Stimulated activated CD4-positive, alpha-beta T cell treated with anti-CD3 and anti-CD28 coated beads, Interleukin-1b, Interleukin-23, amount 100 ng/mL, for 48 hours (primary cell): ENCODE measurements at regions not wholly inside any gene's neighbourhood (a gene's known extent, or its start where the extent isn't known, plus 50 kb on each side); places are given as distances from the start of the nearest gene placed in this dataset.

Experiments
- DNase-seq: peaks from one replicate; pipeline ENCODE4 v3.0.0-alpha.2; 2020

DNA sequence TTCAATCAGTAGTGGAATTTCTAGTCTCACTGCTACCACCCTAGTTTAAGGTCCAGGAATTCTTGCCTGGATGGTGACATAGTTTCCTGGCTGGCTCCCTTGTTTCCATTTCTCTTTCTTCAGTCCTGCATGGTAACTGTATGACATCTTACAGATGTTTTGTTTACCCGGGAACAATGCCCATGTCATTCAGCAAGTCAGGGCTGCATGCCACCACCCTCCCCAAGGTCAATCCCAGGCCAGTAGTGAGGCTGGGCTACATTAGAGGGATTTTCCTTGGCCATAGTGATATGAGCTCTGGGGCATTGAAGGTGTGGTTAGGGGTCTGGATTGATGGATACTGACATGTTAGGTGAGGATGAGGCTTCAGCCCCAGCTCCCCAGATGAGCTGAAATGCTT, 114.9 kb upstream of the E2F8 start:
- DNase-seq: no peak

DNA sequence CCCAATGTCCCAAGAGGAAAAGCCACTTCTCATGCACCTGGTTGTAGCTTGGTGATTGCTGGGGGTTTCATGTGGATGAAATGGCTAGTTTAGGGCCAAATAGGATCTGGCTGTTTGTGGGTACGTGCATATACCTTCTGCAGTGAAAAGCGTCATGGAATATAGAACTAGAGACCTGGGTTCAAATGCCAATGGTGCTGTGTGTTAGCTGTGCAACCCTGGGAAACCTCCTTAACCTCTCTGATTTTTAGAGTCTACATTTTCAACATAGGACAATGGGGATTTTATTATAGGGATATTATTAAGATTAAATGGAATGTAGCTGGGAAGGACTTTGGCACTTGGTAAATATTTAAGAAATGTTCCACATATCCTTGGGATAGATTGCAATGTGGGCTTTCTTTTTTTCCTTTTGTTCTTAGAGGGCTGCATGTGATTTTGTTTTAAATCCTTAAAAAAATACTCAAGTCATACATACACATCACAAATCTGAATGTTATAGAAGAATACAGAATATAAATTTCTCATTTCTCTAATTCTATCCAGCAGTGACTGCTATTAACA, 112.6 kb upstream of the E2F8 start:
- DNase-seq: no peak

DNA sequence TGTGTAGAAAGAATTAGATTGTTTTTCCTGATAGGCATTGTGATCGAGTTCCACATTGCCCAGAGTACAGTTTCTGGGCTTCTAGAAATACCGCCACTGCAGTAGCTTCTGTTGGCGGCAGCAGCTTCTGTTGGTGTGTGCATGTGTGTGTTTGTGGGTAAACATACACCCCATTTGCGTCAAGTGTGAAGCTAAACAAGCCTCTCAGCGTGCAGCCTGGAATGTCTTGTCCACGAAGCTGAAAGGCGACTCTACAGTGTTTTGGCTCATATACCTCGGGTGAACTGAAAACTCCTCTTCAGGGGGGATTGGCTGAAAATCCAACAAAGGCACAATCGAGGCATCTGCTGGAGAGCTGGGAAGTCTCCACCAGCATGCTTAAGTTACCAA, 112.0 kb upstream of the E2F8 start:
- no peak for DNase-seq

DNA sequence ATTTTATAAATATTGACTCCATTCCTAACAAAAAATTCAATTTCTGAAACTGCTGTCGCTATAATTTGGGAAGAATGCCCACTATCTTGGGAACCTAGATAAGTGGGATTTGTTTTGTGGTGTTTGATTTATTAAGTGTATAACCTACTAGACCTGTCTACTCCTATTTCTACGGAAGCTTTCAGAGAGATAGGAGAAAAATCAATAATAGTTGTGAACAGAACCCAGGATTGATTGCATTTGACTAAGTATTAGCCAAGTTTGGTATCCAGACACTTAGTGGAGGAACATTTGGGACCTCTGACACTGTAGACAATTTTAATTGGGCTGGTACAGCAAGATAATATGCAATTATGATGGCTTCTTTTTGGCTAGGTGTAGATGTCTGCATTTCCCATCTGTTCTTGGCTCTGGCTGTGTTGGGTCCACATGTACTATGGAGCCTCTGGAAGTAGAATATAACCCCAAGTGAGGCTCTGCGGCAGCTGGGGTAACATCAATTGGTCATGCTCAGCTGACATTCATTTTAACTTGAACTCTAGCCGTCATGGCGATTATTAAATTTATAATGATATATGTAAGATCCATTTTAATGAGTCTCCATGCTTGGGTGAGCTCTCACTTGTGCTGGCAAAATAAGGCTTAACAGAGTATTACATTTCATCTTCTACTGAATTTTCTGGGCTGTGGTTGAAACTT, 111.5 kb upstream of the E2F8 start:
- no peak for DNase-seq

DNA sequence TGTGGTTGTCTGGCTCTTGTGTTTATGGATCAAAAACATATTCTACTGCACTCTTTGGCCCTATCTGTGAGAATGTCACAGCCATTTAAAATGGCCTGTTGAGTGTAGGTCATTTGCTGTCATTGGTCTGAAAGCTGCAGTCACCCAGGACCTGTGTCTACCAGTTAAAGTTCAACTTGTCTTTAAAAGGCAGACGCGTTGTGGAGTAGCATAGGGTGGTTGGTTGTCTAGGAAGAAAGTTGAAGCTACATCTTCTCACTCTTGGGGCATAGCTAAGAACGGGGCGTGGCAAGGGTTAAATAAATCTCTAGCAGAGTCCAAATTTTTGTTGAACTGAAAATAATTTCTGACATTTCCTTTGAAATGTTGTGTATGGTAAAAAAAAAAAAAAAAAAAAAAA, 110.7 kb upstream of the E2F8 start:
- DNase-seq: no peak

DNA sequence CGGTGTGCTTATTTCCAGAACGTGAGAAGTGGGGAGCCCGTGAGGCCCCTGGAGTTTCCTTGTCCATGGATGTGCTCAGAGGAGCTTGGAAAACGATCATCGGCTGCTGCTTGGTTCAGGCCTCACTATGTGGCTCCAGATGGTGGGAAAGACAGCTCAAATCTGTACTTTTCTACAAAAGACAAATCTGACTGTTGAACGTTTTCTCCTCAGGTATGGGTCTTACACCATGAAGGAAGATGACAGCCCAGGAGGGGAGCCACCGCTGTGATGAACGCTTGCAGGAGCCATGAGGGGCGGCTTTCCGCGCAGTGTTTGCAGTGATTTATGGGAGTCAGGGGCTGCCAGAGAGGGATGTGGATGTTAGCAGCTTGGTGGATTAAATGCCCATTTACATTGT, 109.4 kb upstream of the E2F8 start:
- DNase-seq: no peak

DNA sequence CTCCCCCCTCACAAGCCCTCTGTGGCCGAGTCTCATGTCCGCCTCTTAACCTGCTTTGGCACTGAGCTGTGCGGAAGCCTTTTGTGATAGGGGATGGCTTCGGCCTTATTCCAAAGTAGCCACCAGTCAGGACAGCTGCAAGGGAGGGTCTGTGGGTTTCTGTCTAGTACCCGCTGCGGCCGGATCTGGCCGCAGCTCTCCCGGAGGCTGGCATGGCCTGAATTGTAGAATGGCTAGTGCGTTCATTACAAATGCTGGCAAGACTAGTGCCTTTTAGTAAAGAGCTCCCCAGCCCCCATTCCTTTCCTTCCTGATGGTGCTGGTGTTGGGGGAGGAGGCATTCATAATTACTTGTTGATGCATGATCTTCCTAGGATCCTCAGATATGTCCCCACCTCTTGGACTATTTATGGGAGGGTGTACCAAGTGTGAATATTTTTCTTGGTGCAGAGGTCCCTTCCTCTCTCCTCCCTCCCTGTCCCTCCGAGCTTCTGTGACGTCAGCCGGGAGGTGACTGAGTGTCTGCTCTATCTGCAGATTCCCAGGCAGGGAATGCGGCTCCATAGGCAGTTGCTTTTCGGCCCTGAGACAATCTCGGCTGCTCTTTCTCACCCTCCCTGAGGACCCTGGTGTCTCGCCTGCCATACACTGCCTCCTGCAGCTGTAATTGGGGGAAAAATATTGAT, 108.7 kb upstream of the E2F8 start:
- DNase-seq: no peak

DNA sequence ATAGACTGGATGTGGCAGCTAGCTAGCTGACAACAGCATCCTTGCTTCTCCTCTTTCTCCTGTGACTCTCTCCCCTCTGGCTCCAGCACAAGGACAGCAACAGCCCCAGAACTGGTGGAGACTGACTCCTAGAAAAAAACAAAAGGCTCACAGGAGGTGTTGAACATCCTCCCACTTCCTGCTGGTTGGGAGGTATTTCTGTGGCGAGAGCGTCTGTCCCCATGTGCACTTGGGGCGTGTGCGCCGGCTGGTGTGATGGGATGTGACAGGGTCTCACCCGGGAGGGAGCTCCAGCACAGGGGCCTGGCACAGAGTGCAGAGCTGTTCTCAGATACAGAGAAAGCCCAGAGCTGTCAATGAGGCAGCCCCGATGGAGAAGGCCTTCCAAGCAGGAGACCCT, 107.2 kb upstream of the E2F8 start:
- DNase-seq: no peak

DNA sequence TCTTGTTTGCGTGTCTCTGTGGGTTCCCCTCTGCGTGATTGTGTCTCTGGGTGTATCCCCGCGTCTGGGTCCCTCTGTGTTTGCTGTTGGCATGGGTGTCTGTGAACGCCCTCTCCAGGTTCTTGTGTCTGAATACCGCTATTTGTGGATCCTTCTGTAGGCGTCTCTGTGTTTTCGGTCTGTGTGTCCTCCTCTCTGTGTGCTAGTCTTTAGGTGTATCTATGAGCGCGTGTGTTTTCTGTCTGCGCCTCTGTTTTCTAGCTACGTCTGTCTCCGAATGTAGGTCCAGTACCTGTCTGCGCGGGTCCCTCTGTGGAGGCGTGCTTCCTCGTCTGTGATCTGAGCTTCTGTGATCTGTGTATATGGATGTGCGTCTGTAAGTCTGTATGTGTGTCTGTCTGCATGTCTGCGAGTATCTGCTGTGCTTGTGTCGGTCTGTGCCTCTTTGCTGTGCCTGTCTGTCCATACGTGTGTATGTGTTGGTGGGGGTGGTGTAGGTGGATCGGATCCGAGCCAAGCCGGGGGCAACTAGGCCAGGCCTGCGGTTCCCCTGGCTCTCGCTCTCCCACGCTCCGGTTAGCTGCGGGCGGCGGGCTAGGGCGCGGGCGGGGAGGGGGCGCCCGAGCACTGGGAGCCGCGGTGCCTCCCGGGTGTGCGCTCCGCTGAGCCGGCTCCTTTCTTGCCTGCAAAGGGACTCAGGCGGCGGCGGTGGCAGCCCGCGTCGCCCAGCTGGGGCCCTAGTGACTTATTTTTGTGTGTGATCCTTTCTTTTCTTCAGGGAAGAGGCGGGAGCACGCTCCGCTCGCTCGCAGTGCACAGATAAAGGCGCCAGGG, 105.3 kb upstream of the E2F8 start:
- no peak for DNase-seq

DNA sequence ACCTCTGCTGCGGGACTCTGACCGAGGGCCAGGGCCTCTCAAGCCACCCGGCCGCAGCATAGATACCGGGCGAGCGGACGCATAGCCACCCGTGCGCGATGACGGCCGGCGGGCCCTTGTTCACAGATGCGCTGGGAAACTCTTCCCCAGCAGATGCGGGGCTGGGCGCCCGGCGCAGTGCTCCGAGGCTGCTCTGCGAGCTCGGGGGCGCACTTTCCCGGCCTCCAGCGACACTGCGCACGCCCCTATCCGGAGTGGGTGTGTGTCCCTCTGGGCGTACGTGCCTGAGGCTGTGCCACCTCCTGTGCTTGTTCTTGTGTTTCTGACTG, 104.7 kb upstream of the E2F8 start:
- DNase-seq: no peak

DNA sequence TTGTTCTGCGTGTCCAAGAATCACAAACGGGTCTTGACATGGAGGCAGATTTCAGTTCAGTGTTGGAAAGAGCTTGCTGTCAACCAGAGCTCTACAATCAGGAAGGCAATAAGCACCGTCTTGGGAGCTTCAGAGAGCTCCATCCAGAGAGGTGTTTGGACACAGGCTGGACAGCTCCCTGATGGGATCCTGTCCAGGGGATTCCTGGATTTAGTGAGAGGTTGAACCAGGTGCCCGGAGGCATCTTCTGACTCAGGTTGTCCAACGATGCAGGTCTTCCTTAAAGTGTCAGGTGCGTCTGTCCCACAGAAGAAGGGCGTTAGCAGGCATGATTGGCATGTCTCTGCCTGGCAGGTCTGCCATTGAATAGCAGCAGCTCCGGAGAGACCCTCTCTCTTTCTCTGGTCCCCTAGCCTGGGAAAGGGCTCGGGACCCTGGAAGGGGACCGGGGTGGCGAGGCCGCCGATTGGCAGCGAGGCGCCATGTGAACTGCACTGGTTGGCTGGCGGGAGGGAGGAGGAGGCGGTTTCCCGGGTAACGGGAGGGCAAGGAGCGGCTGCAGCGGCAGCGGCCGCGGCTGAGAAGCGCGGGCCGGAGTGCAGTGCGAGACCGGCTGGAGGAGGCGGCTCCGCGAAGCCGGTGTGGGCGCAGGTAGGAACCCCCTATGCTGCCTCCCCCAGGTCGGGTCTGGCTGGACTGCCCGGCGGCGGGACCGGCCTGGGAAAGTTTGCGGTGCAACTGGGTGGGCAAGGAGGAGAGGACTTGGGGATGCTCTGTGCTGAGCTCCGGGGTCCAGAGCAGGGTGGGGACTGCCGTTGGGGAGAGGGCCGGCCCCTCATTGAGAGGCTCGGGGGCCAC, 104.1 kb upstream of the E2F8 start:
- no peak for DNase-seq

DNA sequence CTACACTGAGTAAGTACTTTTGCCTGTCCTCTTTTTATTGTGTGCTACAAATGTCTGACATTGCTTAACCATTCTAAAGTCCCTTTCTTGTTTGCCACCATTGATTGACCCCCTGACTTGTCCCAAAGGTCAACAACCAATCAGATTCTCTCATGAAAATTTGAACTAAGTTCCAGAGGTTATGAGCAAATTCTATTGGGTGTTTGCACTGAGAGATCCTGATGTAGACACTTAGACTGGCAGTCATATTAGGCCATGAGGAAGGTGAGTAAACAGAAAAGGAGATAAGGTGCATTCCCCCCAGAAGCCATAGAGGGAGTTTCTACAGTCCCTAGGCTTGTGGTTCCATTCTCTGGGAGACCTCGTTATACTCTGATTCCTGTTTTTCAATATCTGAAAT, 101.3 kb upstream of the E2F8 start:
- no peak for DNase-seq

DNA sequence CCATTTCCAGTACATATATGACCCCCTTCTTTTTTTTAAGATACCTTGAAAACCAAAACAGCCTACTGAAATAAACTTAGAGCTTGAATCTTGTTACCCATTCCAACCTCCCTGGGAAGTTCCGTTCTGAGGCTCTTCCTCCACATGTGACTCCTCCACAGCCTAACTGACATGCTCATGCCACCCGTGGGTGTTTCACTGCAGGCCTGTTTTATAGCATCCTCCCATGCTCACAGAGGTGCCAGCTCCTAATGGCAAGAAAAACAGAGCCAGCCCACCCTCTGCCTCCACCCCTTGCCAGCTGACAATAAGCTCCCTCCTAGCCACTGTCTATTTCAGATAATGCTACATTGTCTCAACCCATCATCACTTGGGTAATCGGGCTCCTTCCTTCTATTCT, 97.6 kb upstream of the E2F8 start:
- DNase-seq: no peak

DNA sequence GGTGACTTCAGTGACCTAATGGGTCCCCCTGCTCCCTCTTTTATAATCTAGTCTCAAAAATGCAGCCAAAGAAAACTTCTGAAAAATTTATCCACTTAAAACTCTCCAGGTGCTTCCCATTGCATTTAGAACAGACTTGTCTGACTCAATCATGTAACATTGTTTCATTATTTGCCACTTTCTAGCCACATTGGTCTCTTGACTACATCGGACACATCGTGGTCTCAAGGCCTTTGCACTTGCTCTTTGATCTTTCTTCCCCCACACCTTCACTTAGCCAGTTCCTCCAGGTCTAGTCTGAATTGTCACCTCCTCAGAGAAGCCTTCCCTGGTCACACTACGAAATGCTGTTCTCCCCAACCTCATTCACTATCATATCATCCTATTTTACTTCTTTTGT, 97.0 kb upstream of the E2F8 start:
- DNase-seq: no peak

DNA sequence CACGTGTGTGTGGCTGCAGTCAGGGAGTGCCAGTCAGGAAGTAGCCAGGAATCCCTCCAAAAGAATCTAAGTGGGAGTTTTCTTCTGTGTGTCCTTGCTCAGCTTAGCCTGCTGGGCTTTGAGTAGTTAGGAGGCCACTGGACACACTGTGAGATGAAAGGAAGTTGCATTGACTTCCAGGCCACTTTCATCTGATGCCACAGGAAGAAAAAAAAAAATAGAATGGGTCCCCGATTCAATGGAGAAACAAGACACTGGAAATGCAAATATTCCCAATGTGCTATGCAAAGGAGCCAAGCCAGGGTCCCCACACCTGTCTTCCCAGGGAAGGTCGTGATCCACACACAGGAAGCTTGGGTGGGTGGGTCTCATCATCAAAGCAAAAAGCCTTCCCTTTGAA, 95.6 kb upstream of the E2F8 start:
- DNase-seq: no peak

DNA sequence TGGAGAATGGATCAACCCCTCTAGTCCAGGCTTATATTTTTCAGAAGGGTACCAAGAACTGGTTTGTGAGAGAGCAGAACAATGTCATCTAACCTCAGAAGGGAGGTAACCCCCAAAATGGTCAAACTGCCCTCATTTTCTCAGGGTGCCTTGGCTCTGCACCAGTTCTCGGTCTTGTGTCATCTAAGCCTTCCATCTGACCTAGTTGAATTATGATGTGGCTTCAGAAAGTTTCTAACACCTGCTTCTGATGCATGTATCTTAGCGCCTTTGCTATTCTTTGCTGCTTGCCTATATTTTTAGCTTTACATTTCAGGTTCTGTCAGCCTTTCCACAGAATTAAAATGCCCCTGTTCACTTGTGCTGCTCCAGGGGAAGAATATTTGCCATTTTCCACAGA, 91.7 kb upstream of the E2F8 start:
- no peak for DNase-seq

DNA sequence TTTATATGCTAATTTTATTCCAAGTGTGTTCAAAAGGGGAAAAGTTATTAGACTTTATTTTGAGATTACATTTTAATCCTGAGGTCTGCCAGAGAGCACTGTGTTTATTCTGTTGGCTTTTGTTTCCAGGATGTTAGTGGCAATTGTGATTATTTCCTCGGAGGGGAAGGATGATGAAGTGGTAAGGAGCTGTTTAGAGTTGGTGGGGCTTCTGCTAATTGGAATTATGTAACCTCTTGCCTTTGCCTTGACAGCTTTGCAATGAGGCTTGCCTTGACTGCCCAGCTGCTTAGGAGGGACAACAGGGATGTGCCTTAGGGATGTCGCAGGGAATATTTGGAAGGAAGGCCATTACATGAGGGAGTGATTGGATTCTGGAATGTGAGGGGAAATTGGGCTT, 89.7 kb upstream of the E2F8 start:
- DNase-seq: no peak

DNA sequence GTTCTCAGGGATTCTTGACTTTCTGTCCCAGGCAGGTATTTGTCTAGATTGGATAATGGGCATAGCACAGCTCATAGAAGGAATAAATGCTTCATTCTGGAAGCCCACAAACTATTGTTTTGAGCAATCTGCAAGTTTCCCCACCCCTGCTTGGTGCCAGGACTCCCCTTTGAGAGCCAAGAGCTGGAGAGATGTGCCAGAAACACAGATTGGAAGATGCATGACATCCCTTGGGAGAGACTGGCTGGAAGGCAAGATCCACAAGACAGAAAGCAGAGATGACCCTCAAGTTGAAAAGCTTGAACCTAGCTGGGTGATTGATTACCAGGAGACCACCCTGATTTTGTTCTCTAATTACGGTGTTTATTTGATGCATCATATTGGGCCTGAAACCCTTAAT, 89.2 kb upstream of the E2F8 start:
- no peak for DNase-seq

DNA sequence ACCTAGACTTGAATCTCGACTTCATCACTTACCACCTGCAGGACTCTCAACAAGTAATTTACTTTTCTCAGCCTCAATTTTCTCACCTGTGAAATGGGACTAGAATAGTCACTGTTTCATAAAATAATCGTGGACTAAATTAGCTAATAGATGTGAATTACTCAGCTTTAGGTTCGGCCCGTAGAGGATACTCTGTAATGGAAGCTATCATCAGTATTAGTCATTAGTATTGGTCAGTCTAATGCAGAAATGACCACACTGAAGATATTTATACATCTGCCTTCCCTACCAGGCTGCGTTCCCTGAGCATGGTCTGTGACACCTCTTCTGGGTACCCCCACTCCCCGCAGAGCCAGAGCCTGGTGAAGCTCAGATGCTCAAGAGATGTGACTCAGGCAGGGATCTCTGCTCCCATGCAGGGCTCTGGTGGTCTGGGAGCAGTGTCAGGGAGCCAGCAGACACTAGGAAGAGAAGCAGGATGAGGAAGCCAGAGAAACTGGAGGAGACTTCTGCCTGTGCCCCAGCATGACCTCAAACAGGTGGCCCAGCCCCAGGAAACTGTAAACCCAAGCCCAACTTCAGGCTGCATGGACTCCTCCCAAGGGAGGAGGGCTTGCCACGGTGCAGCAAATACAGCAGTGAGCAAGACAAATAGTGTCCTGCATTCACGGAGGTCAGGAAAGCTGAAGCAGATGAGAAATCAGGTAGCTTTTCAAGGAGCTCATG, 88.0 kb upstream of the E2F8 start:
- no peak for DNase-seq

DNA sequence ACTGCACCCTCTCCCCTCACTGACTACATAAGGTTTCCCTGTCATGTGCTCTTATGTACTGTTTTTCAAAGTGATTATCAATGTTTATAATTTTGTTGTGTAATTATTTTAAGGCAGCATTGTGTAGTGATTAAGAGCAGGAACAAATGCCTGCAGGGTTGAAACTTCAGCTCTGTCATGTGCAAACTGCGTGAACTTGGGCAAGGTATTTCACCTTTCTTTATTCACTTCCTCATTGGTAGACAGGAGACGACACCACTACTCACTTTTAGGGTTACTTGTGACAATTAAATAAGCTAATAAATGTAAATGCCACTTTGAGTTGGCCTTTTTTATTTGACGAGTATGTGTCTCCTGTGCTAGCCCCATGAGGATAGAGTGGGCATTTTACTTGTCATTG, 86.5 kb upstream of the E2F8 start:
- DNase-seq: no peak

DNA sequence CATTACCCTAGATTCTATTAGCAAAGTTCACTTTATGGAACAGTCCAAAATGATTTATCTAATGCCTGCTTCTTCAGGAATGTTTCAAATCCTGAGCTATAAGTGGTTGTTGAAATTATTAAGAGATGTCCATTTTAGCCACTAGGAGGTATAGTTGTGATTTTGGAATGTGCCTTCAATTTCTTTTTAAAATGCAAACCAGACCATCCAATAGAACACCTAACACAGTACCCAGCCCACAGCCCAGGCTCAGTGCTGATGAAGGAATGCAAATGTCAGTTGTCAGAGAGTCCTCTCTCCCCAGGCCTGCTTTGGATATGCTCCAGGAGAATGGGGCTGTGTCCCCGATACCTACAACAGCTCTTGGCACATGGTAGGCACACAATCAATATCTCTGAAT, 85.8 kb upstream of the E2F8 start:
- DNase-seq: no peak

DNA sequence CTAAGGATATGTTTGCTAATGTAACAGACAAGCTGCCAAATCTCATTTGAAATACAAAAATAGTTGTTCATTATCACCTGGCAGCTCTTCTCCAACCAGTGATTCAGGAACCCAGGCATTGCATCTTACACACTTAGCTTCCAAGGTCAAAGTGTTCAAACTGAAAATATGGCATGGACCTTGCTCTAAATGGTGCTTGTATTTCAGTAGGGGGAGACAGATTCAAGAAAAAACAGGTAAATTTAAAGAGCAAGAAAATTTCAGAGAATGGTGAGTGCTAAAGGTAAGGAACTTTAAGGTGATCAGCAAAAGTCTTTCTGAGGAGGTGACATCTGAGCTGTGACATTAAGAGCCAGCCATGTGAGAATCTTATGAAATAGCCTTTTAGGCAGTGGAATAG, 82.8 kb upstream of the E2F8 start:
- DNase-seq: no peak
